ENCODE measurements at regions not wholly inside any gene's neighbourhood (a gene's known extent, or its start where the extent isn't known, plus 50 kb on each side); places are given as distances from the start of the nearest gene placed in this dataset.

- no peak for DNase-seq (ENCODE audit: low read depth)
- Histone ChIP-seq H3K36me3 (ENCODE audit: control insufficient read depth, insufficient read depth, low read length) (no peaks in the 10 kb centered on the region), H3K4me3 (ENCODE audit: low read depth, low read length) (no peak overlapping the region), H3K27me3 (ENCODE audit: control insufficient read depth, insufficient read depth, low read length) (no peaks in the 10 kb centered on the region)
- POLR2A ChIA-PET: no interaction called here
- no peak for TF ChIP-seq CTCF (IDR thresholded peaks at IDR 0.05; ENCODE audit: insufficient read depth, low read depth, low read length)
- CTCF ChIA-PET: no interaction called here
These were observed 393.7 kb upstream of the IRX1 start for GRCh38 chr5:3201941-3202340.

- Histone ChIP-seq H3K4me3 (ENCODE audit: low read depth, low read length) (no peak overlapping the region), H3K27me3 (ENCODE audit: control insufficient read depth, insufficient read depth, low read length) (no peaks in the 10 kb centered on the region), H3K36me3 (ENCODE audit: control insufficient read depth, insufficient read depth, low read length) (no peaks in the 10 kb centered on the region)
- CTCF ChIA-PET: interaction anchor here (0.6 kb wide), 1 partner anchor 739 kb away, joined by 3 read pairs; no protein-coding TSS in a partner anchor
- DNase-seq (ENCODE audit: low read depth): no peak
- POLR2A ChIA-PET: no interaction called here
- no peak for TF ChIP-seq CTCF (IDR thresholded peaks at IDR 0.05; ENCODE audit: insufficient read depth, low read depth, low read length)
These were observed 394.5 kb upstream of the IRX1 start for GRCh38 chr5:3201121-3201520.

- TF ChIP-seq CTCF (IDR thresholded peaks at IDR 0.05; ENCODE audit: insufficient read depth, low read depth, low read length): no peak
- no peak for DNase-seq (ENCODE audit: low read depth)
- no peaks in the 10 kb centered on the region for H3K27me3 ChIP-seq (ENCODE audit: control insufficient read depth, insufficient read depth, low read length)
- ChIA-PET CTCF (no interaction called here), POLR2A (no interaction called here)
- no peak overlapping the region for H3K4me3 ChIP-seq (ENCODE audit: low read depth, low read length)
- H3K36me3 ChIP-seq (ENCODE audit: control insufficient read depth, insufficient read depth, low read length): no peaks in the 10 kb centered on the region
These were observed 395.5 kb upstream of the IRX1 start for GRCh38 chr5:3199962-3200755.

GRCh38 chr5:3198074-3198449 lies 397.6 kb upstream of the IRX1 start:
- no peak for DNase-seq (ENCODE audit: low read depth)
- no peak for TF ChIP-seq CTCF (IDR thresholded peaks at IDR 0.05; ENCODE audit: insufficient read depth, low read depth, low read length)
- ChIA-PET CTCF (no interaction called here), POLR2A (no interaction called here)
- Histone ChIP-seq H3K4me3 (ENCODE audit: low read depth, low read length) (no peak overlapping the region), H3K36me3 (ENCODE audit: control insufficient read depth, insufficient read depth, low read length) (no peaks in the 10 kb centered on the region), H3K27me3 (ENCODE audit: control insufficient read depth, insufficient read depth, low read length) (no peaks in the 10 kb centered on the region)

GRCh38 chr5:3197304-3198073 lies 398.1 kb upstream of the IRX1 start:
- TF ChIP-seq CTCF (IDR thresholded peaks at IDR 0.05; ENCODE audit: insufficient read depth, low read depth, low read length): no peak
- Histone ChIP-seq H3K27me3 (ENCODE audit: control insufficient read depth, insufficient read depth, low read length) (no peaks in the 10 kb centered on the region), H3K36me3 (ENCODE audit: control insufficient read depth, insufficient read depth, low read length) (no peaks in the 10 kb centered on the region), H3K4me3 (ENCODE audit: low read depth, low read length) (no peak overlapping the region)
- no peak for DNase-seq (ENCODE audit: low read depth)
- ChIA-PET POLR2A (no interaction called here), CTCF (no interaction called here)
